GM12878 (cell line): ENCODE measurements at regions not wholly inside any gene's neighbourhood (a gene's known extent, or its start where the extent isn't known, plus 50 kb on each side); places are given as distances from the start of the nearest gene placed in this dataset.

Experiments
- ATAC-seq: fragments of 200-7000 bp; cut with Tn5 transposase; 3 replicates; pipeline ENCODE4 v1.9.1; 2020; ENCODE audit warnings: mild to moderate bottlenecking, moderate library complexity
- BruUV-seq: library from RNA; stranded (reverse); fragments of 400-500 nt; replicated peaks from 2 replicates; lab custom pipeline; 2021; lab: Mats Ljungman, UMichigan
- CTCF ChIA-PET: fragments of 300-600 bp; sonication (Branson Sonifier 250); formaldehyde crosslinking; extraction: SDS; loops from one replicate; lab custom pipeline; 2021; ENCODE audit warnings: inconsistent platforms; lab: Yijun Ruan, JAX
- POLR2A ChIA-PET: fragments of 350-600 bp; formaldehyde crosslinking; extraction: SDS; loops from one replicate; lab custom pipeline; 2021; ENCODE audit warnings: inconsistent platforms; lab: Charles Lee
- RAD21 ChIA-PET: fragments of 300-600 bp; sonication (Branson Sonifier 250); formaldehyde crosslinking; loops from one replicate; lab custom pipeline; 2023; ENCODE audit warnings: antibody characterized with exemption; ENCODE audit not compliant: unreplicated experiment; lab: Charles Lee
- SMC1A ChIA-PET: fragments of 300-600 bp; sonication (Branson Sonifier 250); formaldehyde crosslinking; loops from one replicate; lab custom pipeline; 2023; ENCODE audit not compliant: unreplicated experiment, uncharacterized antibody; lab: Charles Lee
- DNase-seq: peaks from one replicate; pipeline ENCODE4 v3.0.0-alpha.2; 2011; ENCODE audit warnings: low read depth, low spot score
- FAIRE-seq: peaks from 3 replicates; lab custom pipeline; 2011; peaks lifted over from hg19 to GRCh38; lab: Jason Lieb, UNC
- H2AFZ ChIP-seq: 2 replicates; pipeline ENCODE4 v1.6.0; 2011; ENCODE audit warnings: low read depth, low read length, control low read depth; ENCODE audit not compliant: control insufficient read depth
- H3K27ac ChIP-seq: 2 replicates; pipeline ENCODE4 v1.5.1; 2011; ENCODE audit warnings: control low read depth; ENCODE audit not compliant: control insufficient read depth, insufficient read depth
- H3K27me3 ChIP-seq, 2 experiments: replicated peaks in 1 of 2; 2 replicates each; pipeline versions ENCODE4 v1.6.0 to v1.6.1; 2011; ENCODE audit warnings: low read length in 1 of 2; ENCODE audit not compliant: control insufficient read depth in 2 of 2, insufficient read depth in 2 of 2
- H3K36me3 ChIP-seq, 2 experiments: 2 replicates each; pipeline ENCODE4 v1.5.1; 2011; ENCODE audit warnings: low read length in 1 of 2; ENCODE audit not compliant: control insufficient read depth in 2 of 2, insufficient read depth in 2 of 2
- H3K4me1 ChIP-seq: 2 replicates; pipeline ENCODE4 v1.6.1; 2011; ENCODE audit warnings: mild to moderate bottlenecking, low read length, moderate library complexity, mixed read lengths; ENCODE audit not compliant: control insufficient read depth, insufficient read depth
- H3K4me2 ChIP-seq: 2 replicates; pipeline ENCODE4 v1.6.0; 2011; ENCODE audit warnings: control low read depth; ENCODE audit not compliant: control insufficient read depth, insufficient read depth
- H3K4me3 ChIP-seq: fragments of 200-600 bp; sonication (generic); 2 replicates; pipeline ENCODE4 v1.5.1; 2016
- H3K79me2 ChIP-seq: 2 replicates; pipeline ENCODE4 v1.6.0; 2011; ENCODE audit warnings: low read length; ENCODE audit not compliant: control insufficient read depth, insufficient read depth
- H3K9ac ChIP-seq: 2 replicates; pipeline ENCODE4 v1.8.0; 2011; ENCODE audit warnings: low read length, control low read depth, mixed read lengths; ENCODE audit not compliant: control insufficient read depth, insufficient read depth
- H3K9me3 ChIP-seq: replicated peaks from 3 replicates; pipeline ENCODE4 v1.5.1; 2011; ENCODE audit warnings: mild to moderate bottlenecking, low read length; ENCODE audit not compliant: control insufficient read depth, insufficient read depth
- H4K20me1 ChIP-seq: 2 replicates; pipeline ENCODE4 v1.6.0; 2011; ENCODE audit not compliant: control insufficient read depth, insufficient read depth
- FOXM1 ChIP-seq: IDR thresholded peaks from 2 replicates; pipeline ENCODE4 v1.6.1; 2012; ENCODE audit warnings: low read depth, mild to moderate bottlenecking, inconsistent platforms, low read length, moderate library complexity
- RB1 ChIP-seq: fragments of 450-650 bp; formaldehyde crosslinking; IDR thresholded peaks from 2 replicates; pipeline ENCODE4 v1.6.1; 2017; ENCODE audit warnings: mild to moderate bottlenecking, borderline replicate concordance
- ZNF217 ChIP-seq: fragments of 450-650 bp; IDR thresholded peaks from 2 replicates; pipeline ENCODE4 v1.6.1; 2017; ENCODE audit warnings: antibody characterized with exemption, mild to moderate bottlenecking
- WGBS: methylation state at CpG from one replicate; pipeline ENCODE4 v1.1.6; 2016; ENCODE audit warnings: low lambda C conversion rate; ENCODE audit not compliant: insufficient replicate concordance, insufficient coverage; ENCODE audit errors: missing lambda C conversion rate; 5-methylcytosine and 5-hydroxymethylcytosine counted together
- in situ Hi-C: fragments of 300-500 bp; cut with MboI; formaldehyde crosslinking; loops from 9 replicates; pipeline ENCODE4 v1.14.3; 2018; ENCODE audit warnings: mixed read lengths
- intact Hi-C: fragments of 100-400 bp; cut with micrococcal nuclease; formaldehyde crosslinking; loops from one replicate; pipeline ENCODE4 v1.14.2; 2022; ENCODE audit not compliant: unreplicated experiment
- TF ChIP-seq, protein P1 (sequence below): fragments of 450-650 bp; IDR thresholded peaks from 2 replicates; pipeline ENCODE4 v1.6.1; 2017; ENCODE audit warnings: mild to moderate bottlenecking, moderate library complexity

DNA sequence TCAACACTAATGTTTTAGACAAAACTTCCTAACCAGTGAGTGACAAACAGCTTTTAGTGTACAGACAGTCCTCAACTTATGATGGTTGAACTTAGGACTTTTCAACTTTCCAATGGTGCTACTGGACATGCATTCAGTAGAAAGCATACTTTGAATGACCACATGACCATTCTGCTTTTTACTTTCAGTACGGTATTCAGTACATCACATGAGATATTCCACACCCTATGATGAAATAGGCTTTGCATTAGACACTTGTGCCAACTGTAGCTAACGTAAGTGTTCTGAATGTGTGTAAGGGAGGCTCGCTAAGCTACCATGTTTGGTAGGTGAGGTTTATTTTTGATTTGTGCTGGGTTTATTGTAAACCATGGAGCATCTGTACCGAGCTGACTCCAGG is 113.7 kb downstream of the WNT7A start:
- H3K4me2 ChIP-seq: no peak overlapping the region
- no peak overlapping the region for H2AFZ ChIP-seq
- H3K9ac ChIP-seq: no peak overlapping the region
- RAD21 ChIA-PET: no interaction called here
- intact Hi-C loops: no loop called here
- DNase-seq (no peak), FAIRE-seq (no peak), ATAC-seq (no peak)
- H3K27me3 ChIP-seq: 0 out of 4 replicates have a peak, but pooled peaks cover 0 to 1% of the 10 kb centered on the region in 2 experiments
- in situ Hi-C loops: no loop called here
- no peaks in the 10 kb centered on the region for H3K79me2 ChIP-seq
- H3K36me3 ChIP-seq: no peaks in the 10 kb centered on the region
- H3K4me1 ChIP-seq: no peaks in the 10 kb centered on the region
- POLR2A ChIA-PET: no interaction called here
- SMC1A ChIA-PET: no interaction called here
- H3K9me3 ChIP-seq: no peaks in the 10 kb centered on the region
- TF ChIP-seq ZNF217: no peak
- TF ChIP-seq, protein P1, sequence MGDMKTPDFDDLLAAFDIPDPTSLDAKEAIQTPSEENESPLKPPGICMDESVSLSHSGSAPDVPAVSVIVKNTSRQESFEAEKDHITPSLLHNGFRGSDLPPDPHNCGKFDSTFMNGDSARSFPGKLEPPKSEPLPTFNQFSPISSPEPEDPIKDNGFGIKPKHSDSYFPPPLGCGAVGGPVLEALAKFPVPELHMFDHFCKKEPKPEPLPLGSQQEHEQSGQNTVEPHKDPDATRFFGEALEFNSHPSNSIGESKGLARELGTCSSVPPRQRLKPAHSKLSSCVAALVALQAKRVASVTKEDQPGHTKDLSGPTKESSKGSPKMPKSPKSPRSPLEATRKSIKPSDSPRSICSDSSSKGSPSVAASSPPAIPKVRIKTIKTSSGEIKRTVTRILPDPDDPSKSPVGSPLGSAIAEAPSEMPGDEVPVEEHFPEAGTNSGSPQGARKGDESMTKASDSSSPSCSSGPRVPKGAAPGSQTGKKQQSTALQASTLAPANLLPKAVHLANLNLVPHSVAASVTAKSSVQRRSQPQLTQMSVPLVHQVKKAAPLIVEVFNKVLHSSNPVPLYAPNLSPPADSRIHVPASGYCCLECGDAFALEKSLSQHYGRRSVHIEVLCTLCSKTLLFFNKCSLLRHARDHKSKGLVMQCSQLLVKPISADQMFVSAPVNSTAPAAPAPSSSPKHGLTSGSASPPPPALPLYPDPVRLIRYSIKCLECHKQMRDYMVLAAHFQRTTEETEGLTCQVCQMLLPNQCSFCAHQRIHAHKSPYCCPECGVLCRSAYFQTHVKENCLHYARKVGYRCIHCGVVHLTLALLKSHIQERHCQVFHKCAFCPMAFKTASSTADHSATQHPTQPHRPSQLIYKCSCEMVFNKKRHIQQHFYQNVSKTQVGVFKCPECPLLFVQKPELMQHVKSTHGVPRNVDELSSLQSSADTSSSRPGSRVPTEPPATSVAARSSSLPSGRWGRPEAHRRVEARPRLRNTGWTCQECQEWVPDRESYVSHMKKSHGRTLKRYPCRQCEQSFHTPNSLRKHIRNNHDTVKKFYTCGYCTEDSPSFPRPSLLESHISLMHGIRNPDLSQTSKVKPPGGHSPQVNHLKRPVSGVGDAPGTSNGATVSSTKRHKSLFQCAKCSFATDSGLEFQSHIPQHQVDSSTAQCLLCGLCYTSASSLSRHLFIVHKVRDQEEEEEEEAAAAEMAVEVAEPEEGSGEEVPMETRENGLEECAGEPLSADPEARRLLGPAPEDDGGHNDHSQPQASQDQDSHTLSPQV: no peak
- TF ChIP-seq FOXM1: no peak
- no peak for TF ChIP-seq RB1
- WGBS: 22% methylated on average over 4 of the region's 4 CpGs
- no peaks in the 10 kb centered on the region for H4K20me1 ChIP-seq
- CTCF ChIA-PET: interaction anchor here (0.6 kb wide), 1 partner anchor 46 kb away, joined by 4 read pairs; no protein-coding TSS in a partner anchor
- no peak overlapping the region for H3K4me3 ChIP-seq
- BruUV-seq: no TSS peak
- no peak overlapping the region for H3K27ac ChIP-seq
